ENCODE measurements at regions not wholly inside any gene's neighbourhood (a gene's known extent, or its start where the extent isn't known, plus 50 kb on each side); places are given as distances from the start of the nearest gene placed in this dataset.

- no peaks in the 10 kb centered on the region for H3K27me3 ChIP-seq (ENCODE audit: control insufficient read depth, insufficient read depth)
- no peaks in the 10 kb centered on the region for H3K4me1 ChIP-seq (ENCODE audit: control insufficient read depth, insufficient read depth, low read length)
- H3K4me3 ChIP-seq (ENCODE audit: low read length) = no peak overlapping the region
- DNase-seq (no peak), ATAC-seq (no peak)
- no peaks in the 10 kb centered on the region for H3K9me3 ChIP-seq (ENCODE audit: control insufficient read depth, low read length)
- intact Hi-C loops (cut with DNase I) = no loop called here
- 74% methylated on average over 16 of the region's 16 CpGs for WGBS
- no peak overlapping the region for H3K27ac ChIP-seq (ENCODE audit: low read length)
Measured at GRCh38 chr7:63031838-63032436, 966.7 kb upstream of the ZNF722 start.

DNA sequence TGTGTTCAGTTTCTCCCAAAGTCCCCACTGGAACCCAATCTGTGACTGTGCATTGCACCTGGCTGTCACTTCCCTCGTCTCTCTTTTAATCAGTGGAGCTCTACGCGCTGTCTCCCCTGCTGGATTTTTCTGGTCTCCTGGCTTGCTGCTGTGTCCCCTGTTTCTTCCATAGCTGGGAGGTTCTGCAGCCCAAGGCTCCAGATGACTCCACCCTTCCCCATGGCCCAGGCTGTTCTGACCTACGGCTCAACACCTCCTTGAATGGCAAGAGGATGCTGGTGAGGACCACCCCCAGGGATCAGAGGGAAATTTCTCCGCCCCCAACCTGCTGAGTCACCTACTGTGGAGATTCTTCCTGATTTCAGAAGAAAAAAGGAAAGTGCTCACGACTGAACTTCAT, 961.4 kb upstream of the ZNF722 start:
- intact Hi-C loops (cut with DNase I) = no loop called here
- DNase-seq (no peak), ATAC-seq (no peak)
- Histone ChIP-seq H3K4me1 (ENCODE audit: control insufficient read depth, insufficient read depth, low read length) (no peaks in the 10 kb centered on the region), H3K4me3 (ENCODE audit: low read length) (no peak overlapping the region), H3K9me3 (ENCODE audit: control insufficient read depth, low read length) (no peaks in the 10 kb centered on the region), H3K27me3 (ENCODE audit: control insufficient read depth, insufficient read depth) (no peaks in the 10 kb centered on the region), H3K27ac (ENCODE audit: low read length) (no peak overlapping the region)
- 61% methylated on average over 6 of the region's 6 CpGs for WGBS

- no peak overlapping the region for H3K4me3 ChIP-seq (ENCODE audit: low read length)
- 85% methylated on average over 4 of the region's 4 CpGs for WGBS
- ATAC-seq (no peak), DNase-seq (no peak)
- H3K27ac ChIP-seq (ENCODE audit: low read length) = no peak overlapping the region
- H3K4me1 ChIP-seq (ENCODE audit: control insufficient read depth, insufficient read depth, low read length) = no peaks in the 10 kb centered on the region
- H3K27me3 ChIP-seq (ENCODE audit: control insufficient read depth, insufficient read depth) = no peaks in the 10 kb centered on the region
- H3K9me3 ChIP-seq (ENCODE audit: control insufficient read depth, low read length) = no peaks in the 10 kb centered on the region
- intact Hi-C loops (cut with DNase I) = no loop called here
Measured at GRCh38 chr7:63038987-63039386, 959.7 kb upstream of the ZNF722 start.

- WGBS = 82% methylated on average over 8 of the region's 8 CpGs
- Histone ChIP-seq H3K27ac (ENCODE audit: low read length) (no peak overlapping the region), H3K9me3 (ENCODE audit: control insufficient read depth, low read length) (peaks cover 2% of the 10 kb centered on the region), H3K4me1 (ENCODE audit: control insufficient read depth, insufficient read depth, low read length) (no peaks in the 10 kb centered on the region), H3K27me3 (ENCODE audit: control insufficient read depth, insufficient read depth) (no peaks in the 10 kb centered on the region), H3K4me3 (ENCODE audit: low read length) (no peak overlapping the region)
- DNase-seq = no peak
- no peak for ATAC-seq
- intact Hi-C loops (cut with DNase I) = no loop called here
Measured at GRCh38 chr7:63039882-63040281, 958.8 kb upstream of the ZNF722 start.

DNA sequence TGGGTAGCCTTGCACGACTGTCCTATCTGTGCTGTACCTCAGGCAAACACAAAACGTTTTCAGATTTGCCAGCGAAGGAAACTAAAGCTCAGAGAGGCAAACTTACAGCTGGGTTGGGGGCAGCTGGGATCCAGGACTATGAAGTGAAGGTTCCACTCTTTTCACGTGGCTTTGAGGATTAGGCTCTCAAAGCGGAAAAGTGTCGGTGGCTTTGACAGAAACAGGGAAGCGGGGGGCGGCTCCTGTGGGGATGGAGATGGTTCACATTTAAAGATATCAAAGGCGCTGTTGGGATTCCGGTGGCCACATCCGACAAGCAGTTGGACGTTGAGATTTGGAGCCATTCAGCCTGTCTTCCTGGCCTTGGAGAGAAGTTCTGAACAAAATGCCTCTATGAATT, 958.3 kb upstream of the ZNF722 start:
- DNase-seq (no peak), ATAC-seq (no peak)
- H3K9me3 ChIP-seq (ENCODE audit: control insufficient read depth, low read length) = peaks cover 2% of the 10 kb centered on the region
- no peaks in the 10 kb centered on the region for H3K27me3 ChIP-seq (ENCODE audit: control insufficient read depth, insufficient read depth)
- intact Hi-C loops (cut with DNase I) = no loop called here
- no peaks in the 10 kb centered on the region for H3K4me1 ChIP-seq (ENCODE audit: control insufficient read depth, insufficient read depth, low read length)
- WGBS = 76% methylated on average over 12 of the region's 12 CpGs
- H3K4me3 ChIP-seq (ENCODE audit: low read length) = no peak overlapping the region
- H3K27ac ChIP-seq (ENCODE audit: low read length) = no peak overlapping the region

GRCh38 chr7:63040966-63041610, 957.6 kb upstream of the ZNF722 start:
- no peak for DNase-seq
- H3K27ac ChIP-seq (ENCODE audit: low read length) = no peak overlapping the region
- H3K4me3 ChIP-seq (ENCODE audit: low read length) = no peak overlapping the region
- WGBS = 78% methylated on average over 12 of the region's 12 CpGs
- H3K9me3 ChIP-seq (ENCODE audit: control insufficient read depth, low read length) = peaks cover 2% of the 10 kb centered on the region
- no peaks in the 10 kb centered on the region for H3K4me1 ChIP-seq (ENCODE audit: control insufficient read depth, insufficient read depth, low read length)
- H3K27me3 ChIP-seq (ENCODE audit: control insufficient read depth, insufficient read depth) = no peaks in the 10 kb centered on the region
- ATAC-seq = no peak
- intact Hi-C loops (cut with DNase I) = no loop called here

- DNase-seq = no peak
- 94% methylated on average over 3 of the region's 3 CpGs for WGBS
- no peak overlapping the region for H3K4me3 ChIP-seq (ENCODE audit: low read length)
- ATAC-seq = no peak
- H3K27ac ChIP-seq (ENCODE audit: low read length) = no peak overlapping the region
- H3K27me3 ChIP-seq (ENCODE audit: control insufficient read depth, insufficient read depth) = no peaks in the 10 kb centered on the region
- H3K9me3 ChIP-seq (ENCODE audit: control insufficient read depth, low read length) = peaks cover 2% of the 10 kb centered on the region
- intact Hi-C loops (cut with DNase I) = no loop called here
- no peaks in the 10 kb centered on the region for H3K4me1 ChIP-seq (ENCODE audit: control insufficient read depth, insufficient read depth, low read length)
Measured at GRCh38 chr7:63041786-63042185, 956.9 kb upstream of the ZNF722 start.

DNA sequence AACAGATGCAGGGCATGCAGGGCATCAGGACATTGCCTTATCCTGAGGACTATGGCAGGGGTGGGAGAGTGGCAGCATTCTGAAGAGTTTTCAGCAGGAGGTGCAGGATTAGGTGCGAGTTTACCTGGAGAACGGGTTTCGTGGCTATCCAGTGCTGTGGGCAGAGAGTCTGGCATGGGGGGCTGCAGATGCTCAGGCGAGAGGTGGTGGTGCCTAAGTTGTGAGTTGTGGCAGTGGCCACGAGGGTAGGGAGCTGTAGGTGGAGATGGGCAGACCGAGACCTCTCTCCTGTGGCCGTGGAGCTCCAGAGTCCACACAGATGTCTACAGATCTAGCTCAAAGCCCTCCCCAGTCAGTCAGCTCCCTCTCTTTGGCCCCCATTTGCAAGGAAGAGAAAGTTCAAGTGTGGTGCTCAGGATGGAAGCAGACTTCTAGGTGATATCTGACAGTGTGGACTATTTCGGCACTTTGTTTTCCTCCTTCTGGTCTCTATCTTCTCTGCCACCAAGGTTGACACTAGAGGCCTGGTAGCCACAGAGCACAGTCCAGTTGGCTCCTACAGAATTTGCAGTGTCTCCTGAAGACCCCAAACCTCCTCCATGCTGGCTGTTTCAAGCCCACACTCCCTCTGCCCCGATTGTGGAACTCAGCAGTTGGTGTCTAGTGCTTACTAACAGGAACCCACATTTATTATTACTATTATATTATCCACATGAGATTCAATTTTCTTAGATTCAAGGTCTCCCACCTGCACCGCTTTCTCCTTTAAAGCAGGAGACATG, 955.7 kb upstream of the ZNF722 start:
- no peak overlapping the region for H3K27ac ChIP-seq (ENCODE audit: low read length)
- H3K4me3 ChIP-seq (ENCODE audit: low read length) = no peak overlapping the region
- 62% methylated on average over 10 of the region's 10 CpGs for WGBS
- intact Hi-C loops (cut with DNase I) = no loop called here
- H3K9me3 ChIP-seq (ENCODE audit: control insufficient read depth, low read length) = peaks cover 4% of the 10 kb centered on the region
- H3K4me1 ChIP-seq (ENCODE audit: control insufficient read depth, insufficient read depth, low read length) = no peaks in the 10 kb centered on the region
- DNase-seq (no peak), ATAC-seq (no peak)
- no peaks in the 10 kb centered on the region for H3K27me3 ChIP-seq (ENCODE audit: control insufficient read depth, insufficient read depth)

GRCh38 chr7:63043657-63044543, 954.7 kb upstream of the ZNF722 start:
- H3K27me3 ChIP-seq (ENCODE audit: control insufficient read depth, insufficient read depth) = no peaks in the 10 kb centered on the region
- intact Hi-C loops (cut with DNase I) = no loop called here
- H3K9me3 ChIP-seq (ENCODE audit: control insufficient read depth, low read length) = peaks cover 4% of the 10 kb centered on the region
- DNase-seq = no peak
- WGBS = 55% methylated on average over 9 of the region's 9 CpGs
- ATAC-seq = no peak
- no peak overlapping the region for H3K4me3 ChIP-seq (ENCODE audit: low read length)
- H3K27ac ChIP-seq (ENCODE audit: low read length) = no peak overlapping the region
- no peaks in the 10 kb centered on the region for H3K4me1 ChIP-seq (ENCODE audit: control insufficient read depth, insufficient read depth, low read length)

GRCh38 chr7:63044721-63045120, 953.9 kb upstream of the ZNF722 start:
- no peaks in the 10 kb centered on the region for H3K4me1 ChIP-seq (ENCODE audit: control insufficient read depth, insufficient read depth, low read length)
- WGBS = 61% methylated on average over 3 of the region's 3 CpGs
- H3K27ac ChIP-seq (ENCODE audit: low read length) = no peak overlapping the region
- H3K27me3 ChIP-seq (ENCODE audit: control insufficient read depth, insufficient read depth) = no peaks in the 10 kb centered on the region
- H3K9me3 ChIP-seq (ENCODE audit: control insufficient read depth, low read length) = peaks cover 4% of the 10 kb centered on the region
- no peak overlapping the region for H3K4me3 ChIP-seq (ENCODE audit: low read length)
- intact Hi-C loops (cut with DNase I) = no loop called here
- ATAC-seq (no peak), DNase-seq (no peak)

DNA sequence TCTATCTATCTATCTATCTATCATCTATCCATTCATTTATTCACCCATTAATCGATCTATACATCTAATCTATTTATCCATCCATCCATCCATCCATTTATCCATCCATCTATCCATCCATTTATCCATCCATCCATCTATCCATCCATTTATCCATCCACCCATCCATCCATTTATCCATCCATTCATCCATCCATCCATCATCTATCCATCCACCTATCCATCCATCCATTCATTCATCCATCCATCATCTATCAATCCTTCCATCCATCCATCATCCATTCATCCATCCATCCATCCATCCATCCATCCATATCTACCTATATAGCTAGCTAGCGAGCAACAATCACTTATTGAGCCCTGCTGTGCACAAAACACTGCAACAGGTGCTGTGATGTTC, 953.1 kb upstream of the ZNF722 start:
- Histone ChIP-seq H3K4me3 (ENCODE audit: low read length) (no peak overlapping the region), H3K27ac (ENCODE audit: low read length) (no peak overlapping the region), H3K27me3 (ENCODE audit: control insufficient read depth, insufficient read depth) (no peaks in the 10 kb centered on the region), H3K9me3 (ENCODE audit: control insufficient read depth, low read length) (peaks cover 4% of the 10 kb centered on the region), H3K4me1 (ENCODE audit: control insufficient read depth, insufficient read depth, low read length) (no peaks in the 10 kb centered on the region)
- 30% methylated on average over 2 of the region's 2 CpGs for WGBS
- no peak for ATAC-seq
- intact Hi-C loops (cut with DNase I) = no loop called here
- DNase-seq = no peak

All from right cardiac atrium (tissue), 5 donors.